Lung (tissue), 11 donors: ENCODE measurements at regions not wholly inside any gene's neighbourhood (a gene's known extent, or its start where the extent isn't known, plus 50 kb on each side); places are given as distances from the start of the nearest gene placed in this dataset.

Source experiments
- ATAC-seq: fragments of 200-7000 bp; cut with Tn5 transposase; one replicate; pipeline ENCODE4 v1.9.1; 2020; ENCODE audit warnings: moderate number of reproducible peaks; ENCODE audit not compliant: insufficient read depth, low FRiP score
- DNase-seq, 3 donors: peaks; one replicate each; pipeline ENCODE4 v3.0.0-alpha.2; 2013 to 2017
- H3K27ac ChIP-seq, 2 donors: one replicate each; pipeline ENCODE4 v1.5.1; 2013; ENCODE audit warnings: mild to moderate bottlenecking in 2 of 2, moderate library complexity in 2 of 2, control low read depth in 1 of 2, inconsistent platforms in 1 of 2, low read depth in 1 of 2, low read length in 1 of 2
- H3K27me3 ChIP-seq, 3 donors: one replicate each; pipeline ENCODE4 v1.5.1; 2013; ENCODE audit warnings: low read length in 2 of 3; ENCODE audit not compliant: control insufficient read depth in 3 of 3, insufficient read depth in 3 of 3
- H3K36me3 ChIP-seq, 4 donors: one replicate each; pipeline ENCODE4 v1.5.1; 2013; ENCODE audit warnings: low read length in 4 of 4, mild to moderate bottlenecking in 1 of 4, moderate library complexity in 1 of 4; ENCODE audit not compliant: control insufficient read depth in 4 of 4, insufficient read depth in 4 of 4
- H3K4me1 ChIP-seq, 5 donors: one replicate each; pipeline ENCODE4 v1.5.1; 2013; ENCODE audit warnings: low read length in 5 of 5, mild to moderate bottlenecking in 2 of 5, moderate library complexity in 1 of 5; ENCODE audit not compliant: control insufficient read depth in 5 of 5, insufficient read depth in 5 of 5
- H3K4me3 ChIP-seq: one replicate; pipeline ENCODE4 v1.5.1; 2013; ENCODE audit warnings: mild to moderate bottlenecking, control low read depth, moderate library complexity
- H3K9ac ChIP-seq, 2 donors: one replicate each; pipeline ENCODE4 v1.5.1; 2013; ENCODE audit warnings: low read length in 2 of 2, control low read depth in 1 of 2; ENCODE audit not compliant: insufficient read depth in 1 of 2
- H3K9me3 ChIP-seq, 4 donors: one replicate each; pipeline ENCODE4 v1.5.1; 2013; ENCODE audit warnings: low read length in 3 of 4, mild to moderate bottlenecking in 1 of 4, moderate library complexity in 1 of 4; ENCODE audit not compliant: control insufficient read depth in 4 of 4, insufficient read depth in 3 of 4
- WGBS, 2 donors: extraction: QIAGEN DNeasy Blood & Tissue Kit; methylation state at CpG; one replicate each; pipeline ENCODE4 v1.1.7; 2013; 5-methylcytosine and 5-hydroxymethylcytosine counted together
- TF ChIP-seq, protein P1 (sequence below): IDR thresholded peaks from 2 replicates; pipeline ENCODE4 v1.5.1; 2012; ENCODE audit warnings: mild to moderate bottlenecking; ENCODE audit errors: control extremely low read depth, extremely low read depth
- donor health status: control.
- donor health status: control.
- donor health status: Bipolar disorder and iron deficiency.
- donor health status: healthy.
- donor health status: DM: yes; HTN: yes; CAD: no.

DNA sequence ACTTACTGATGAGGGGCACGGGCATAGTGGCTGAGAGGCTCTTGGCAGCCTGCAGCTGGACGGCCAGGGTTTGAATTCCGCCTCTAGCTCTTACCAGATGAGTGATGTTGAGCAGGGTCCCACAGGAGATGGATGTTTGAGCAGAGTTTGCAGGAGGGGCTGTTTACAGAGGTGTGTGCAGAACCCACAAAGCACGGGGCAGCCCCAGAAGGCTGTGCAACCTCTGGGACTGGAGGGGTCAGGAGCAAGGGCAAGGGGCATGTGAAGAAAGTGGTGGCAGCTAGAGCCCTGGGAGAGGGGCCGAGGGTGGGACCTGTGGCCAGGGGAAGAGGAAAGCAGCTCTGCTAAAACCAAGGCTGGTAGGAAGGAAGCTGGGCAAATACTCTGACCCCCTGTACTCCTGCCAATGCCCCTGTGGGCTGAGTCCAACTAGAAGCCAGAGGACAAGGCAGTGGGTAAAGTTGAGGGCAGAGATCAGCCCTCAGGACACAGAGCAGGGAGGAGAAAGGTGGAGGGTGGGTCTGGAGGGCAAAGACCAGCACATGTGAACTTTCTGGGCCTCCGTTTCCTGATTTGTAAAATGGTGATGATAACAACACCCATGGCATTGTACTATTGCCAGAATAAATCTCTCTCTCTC is 53.9 kb upstream of the ITGA11 start:
- Histone ChIP-seq H3K4me1 (peaks cover 0 to 2% (median 0%) of the 10 kb centered on the region in 5 donors), H3K4me3 (no peak overlapping the region), H3K27me3 (peaks cover 0 to 4% (median 0%) of the 10 kb centered on the region in 3 donors), H3K9me3 (no peaks in the 10 kb centered on the region), H3K9ac (no peak overlapping the region), H3K27ac (no peak overlapping the region), H3K36me3 (no peaks in the 10 kb centered on the region)
- WGBS, 2 donors: 75 to 87% methylated on average over 6 of the region's 6 CpGs
- ATAC-seq: no peak
- TF ChIP-seq, protein P1, sequence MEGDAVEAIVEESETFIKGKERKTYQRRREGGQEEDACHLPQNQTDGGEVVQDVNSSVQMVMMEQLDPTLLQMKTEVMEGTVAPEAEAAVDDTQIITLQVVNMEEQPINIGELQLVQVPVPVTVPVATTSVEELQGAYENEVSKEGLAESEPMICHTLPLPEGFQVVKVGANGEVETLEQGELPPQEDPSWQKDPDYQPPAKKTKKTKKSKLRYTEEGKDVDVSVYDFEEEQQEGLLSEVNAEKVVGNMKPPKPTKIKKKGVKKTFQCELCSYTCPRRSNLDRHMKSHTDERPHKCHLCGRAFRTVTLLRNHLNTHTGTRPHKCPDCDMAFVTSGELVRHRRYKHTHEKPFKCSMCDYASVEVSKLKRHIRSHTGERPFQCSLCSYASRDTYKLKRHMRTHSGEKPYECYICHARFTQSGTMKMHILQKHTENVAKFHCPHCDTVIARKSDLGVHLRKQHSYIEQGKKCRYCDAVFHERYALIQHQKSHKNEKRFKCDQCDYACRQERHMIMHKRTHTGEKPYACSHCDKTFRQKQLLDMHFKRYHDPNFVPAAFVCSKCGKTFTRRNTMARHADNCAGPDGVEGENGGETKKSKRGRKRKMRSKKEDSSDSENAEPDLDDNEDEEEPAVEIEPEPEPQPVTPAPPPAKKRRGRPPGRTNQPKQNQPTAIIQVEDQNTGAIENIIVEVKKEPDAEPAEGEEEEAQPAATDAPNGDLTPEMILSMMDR: no peak
- no peak for DNase-seq

DNA sequence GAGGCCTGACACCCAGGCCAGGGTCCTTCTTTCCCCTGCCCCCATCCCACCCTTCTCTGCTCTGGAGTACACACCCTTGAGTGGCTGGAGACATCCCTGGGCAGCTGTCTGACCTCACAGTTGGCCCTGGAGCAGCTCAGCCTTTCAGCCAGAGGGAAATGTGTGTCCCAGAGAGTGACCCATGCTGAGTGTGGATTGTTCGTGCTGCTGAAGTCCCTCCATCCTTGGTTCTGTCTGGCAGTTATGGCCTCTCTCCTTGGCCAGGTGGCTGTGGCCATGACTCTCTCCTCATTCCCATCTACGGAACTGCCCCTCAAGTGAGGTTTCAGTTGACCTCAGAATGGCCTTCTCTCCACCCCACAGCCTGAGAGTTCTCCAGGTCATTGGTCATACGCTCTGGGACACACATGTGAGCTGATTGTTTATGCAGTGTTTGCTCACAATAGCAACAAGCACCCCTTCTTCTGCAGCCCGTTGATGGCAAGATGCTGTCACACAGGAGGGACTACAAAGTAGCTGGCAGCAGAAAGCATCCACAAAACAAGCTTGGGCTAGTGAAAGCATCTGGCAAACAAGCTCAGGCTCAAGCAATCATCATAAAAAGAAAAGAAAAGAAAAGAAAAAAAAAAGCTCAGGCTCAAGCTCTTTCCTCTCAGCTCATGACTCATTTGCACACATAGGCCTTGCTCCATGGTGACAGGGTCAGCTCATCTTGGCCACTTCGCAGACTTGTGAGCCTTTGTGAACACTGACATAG is 55.3 kb upstream of the ITGA11 start:
- no peak for ATAC-seq
- H3K9ac ChIP-seq: no peak overlapping the region
- WGBS, 2 donors: 64 to 67% methylated on average over 5 of the region's 5 CpGs

DNA sequence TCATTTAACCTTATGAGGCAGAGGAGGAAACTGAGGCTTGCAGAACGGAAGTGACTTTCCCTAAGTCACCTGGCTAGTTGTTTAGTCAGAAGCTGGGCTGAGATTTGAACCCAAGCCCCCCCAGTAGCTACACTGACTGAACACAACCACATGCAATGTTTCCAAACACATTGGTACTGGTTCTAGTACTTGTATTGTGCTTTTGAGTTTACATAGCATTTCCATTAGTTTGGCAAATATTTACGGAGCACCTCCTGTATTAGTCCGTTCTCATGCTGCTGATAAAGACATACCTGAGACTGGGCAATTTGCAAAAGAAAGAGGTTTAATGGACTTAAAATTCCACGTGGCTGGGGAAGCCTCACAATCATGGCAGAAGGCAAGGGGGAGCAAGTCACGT is 56.3 kb upstream of the ITGA11 start:
- WGBS, 2 donors: 53 to 65% methylated on average over 5 of the region's 5 CpGs
- ATAC-seq (no peak), DNase-seq (no peak)
- Histone ChIP-seq H3K27ac (no peak overlapping the region), H3K9ac (no peak overlapping the region), H3K4me1 (peaks cover 0 to 5% (median 0%) of the 10 kb centered on the region in 5 donors), H3K9me3 (no peaks in the 10 kb centered on the region), H3K4me3 (no peak overlapping the region), H3K27me3 (peaks cover 0 to 4% (median 0%) of the 10 kb centered on the region in 3 donors), H3K36me3 (no peaks in the 10 kb centered on the region)
- TF ChIP-seq, protein P1: no peak

More for the DNA sequence above, 55.3 kb upstream of the ITGA11 start:
- no peak overlapping the region for H3K27ac ChIP-seq
- peaks cover 0 to 4% (median 0%) of the 10 kb centered on the region in 3 donors for H3K27me3 ChIP-seq
- H3K4me3 ChIP-seq: no peak overlapping the region
- H3K9me3 ChIP-seq: no peaks in the 10 kb centered on the region
- TF ChIP-seq, protein P1: no peak
- peaks cover 0 to 2% (median 0%) of the 10 kb centered on the region in 5 donors for H3K4me1 ChIP-seq
- no peaks in the 10 kb centered on the region for H3K36me3 ChIP-seq
- no peak for DNase-seq
